GM23338 (cell line): ENCODE measurements at regions not wholly inside any gene's neighbourhood (a gene's known extent, or its start where the extent isn't known, plus 50 kb on each side); places are given as distances from the start of the nearest gene placed in this dataset.

Experiments used
- CTCF ChIP-seq, 2 experiments: fragments of 200-600 bp in 1 of 2; sonication (generic) in 1 of 2; conservative IDR thresholded peaks; 2 replicates each; pipeline versions ENCODE4 v1.5.1 to v1.6.1; 2016 to 2017; ENCODE audit warnings: antibody characterized with exemption in 2 of 2, low read depth in 2 of 2, mild to moderate bottlenecking in 2 of 2, moderate library complexity in 1 of 2
- EZH2 ChIP-seq: fragments of 200-600 bp; sonication (generic); IDR thresholded peaks from one replicate; pipeline ENCODE4 v1.8.0; 2017; ENCODE audit warnings: antibody characterized with exemption, mild to moderate bottlenecking, low read depth; ENCODE audit not compliant: unreplicated experiment
- EZH2phosphoT487 ChIP-seq: fragments of 200-600 bp; sonication (generic); IDR thresholded peaks from one replicate; pipeline ENCODE4 v1.8.1; 2018; ENCODE audit warnings: antibody characterized with exemption; ENCODE audit not compliant: unreplicated experiment
- NANOG ChIP-seq: IDR thresholded peaks from 2 replicates; pipeline ENCODE4 v1.6.1; 2016; ENCODE audit warnings: antibody characterized with exemption, borderline replicate concordance
- POLR2AphosphoS5 ChIP-seq: IDR thresholded peaks from 2 replicates; pipeline ENCODE4 v1.6.1; 2016; ENCODE audit warnings: antibody characterized with exemption, low read depth
- ZNF462 ChIP-seq: fragments of 250-450 bp; sonication (Bioruptor Pico); IDR thresholded peaks from 2 replicates; pipeline ENCODE4 v1.5.0; 2020; ENCODE audit warnings: mild to moderate bottlenecking, moderate library complexity

GRCh38 chr3:180798197-180798596, 114.3 kb upstream of the FXR1 start:
- TF ChIP-seq CTCF (conservative IDR thresholded peaks at IDR 0.05; ENCODE audit: low read depth in 2 of 2), result no peak
- TF ChIP-seq EZH2, result no peak
- no peak for TF ChIP-seq NANOG
- no peak for TF ChIP-seq POLR2AphosphoS5
- TF ChIP-seq ZNF462 (CRISPR knock-in tag), result no peak
- TF ChIP-seq EZH2phosphoT487, result no peak
